HEK293T (cell line): ENCODE measurements at regions not wholly inside any gene's neighbourhood (a gene's known extent, or its start where the extent isn't known, plus 50 kb on each side); places are given as distances from the start of the nearest gene placed in this dataset.

Source experiments
- FOXA1 ChIP-seq: fragments of 450-650 bp; IDR thresholded peaks from 2 replicates; pipeline ENCODE4 v1.6.1; 2016; ENCODE audit warnings: mild to moderate bottlenecking
- HDGF ChIP-seq: fragments of 450-650 bp; IDR thresholded peaks from 2 replicates; pipeline ENCODE4 v1.6.1; 2017; ENCODE audit warnings: antibody characterized with exemption, borderline replicate concordance
- ZNF384 ChIP-seq: fragments of 450-650 bp; IDR thresholded peaks from 2 replicates; pipeline ENCODE4 v1.6.1; 2016

- TF ChIP-seq FOXA1 (no peak), HDGF (no peak), ZNF384 (no peak)
These were observed 50.5 kb upstream of the FDX1 start for GRCh38 chr11:110379261-110379660.
